SK-N-SH (cell line): ENCODE measurements at regions not wholly inside any gene's neighbourhood (a gene's known extent, or its start where the extent isn't known, plus 50 kb on each side); places are given as distances from the start of the nearest gene placed in this dataset.

ENCODE experiments used
- CHD2 ChIP-seq: fragments of 150-350 bp; IDR thresholded peaks from 2 replicates; pipeline ENCODE4 v1.6.1; 2018; ENCODE audit warnings: low read length; ENCODE audit not compliant: partially characterized antibody
- NRF1 ChIP-seq: IDR thresholded peaks from 2 replicates; pipeline ENCODE4 v1.6.1; 2012; ENCODE audit warnings: low read depth, mild to moderate bottlenecking, low read length
- RAD21 ChIP-seq: IDR thresholded peaks from 2 replicates; pipeline ENCODE4 v1.6.1; 2012; ENCODE audit warnings: mild to moderate bottlenecking, low read length
- SMC3 ChIP-seq: IDR thresholded peaks from 2 replicates; pipeline ENCODE4 v1.6.1; 2012; ENCODE audit warnings: low read depth, low read length, improper control_type of control experiment
- USF2 ChIP-seq: fragments of 150-350 bp; IDR thresholded peaks from 2 replicates; pipeline ENCODE4 v1.6.1; 2017; ENCODE audit warnings: antibody characterized with exemption, low read length, low read depth, borderline replicate concordance

DNA sequence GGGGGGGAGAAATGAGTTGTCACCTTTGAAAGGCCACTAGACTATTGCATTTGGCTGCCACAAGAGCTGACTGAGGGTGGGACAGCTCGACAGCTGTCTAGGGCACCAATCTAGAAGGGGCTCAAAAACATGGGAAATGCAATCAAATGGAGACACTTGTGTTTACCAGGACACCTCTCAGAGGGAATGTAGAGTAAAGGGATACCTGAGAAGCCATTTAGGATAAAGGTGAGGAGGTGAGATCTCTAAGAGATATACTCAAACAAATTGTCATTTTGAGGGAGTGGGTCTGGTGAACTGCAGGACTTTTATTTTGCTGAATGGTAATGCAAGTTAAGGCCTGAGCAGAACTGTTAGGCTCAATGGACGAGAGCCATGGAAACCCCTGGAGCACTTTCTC, 159.8 kb downstream of the DDX1 start:
- TF ChIP-seq CHD2 (no peak), NRF1 (no peak), SMC3 (no peak), USF2 (no peak), RAD21 (no peak)
